ENCODE measurements at regions not wholly inside any gene's neighbourhood (a gene's known extent, or its start where the extent isn't known, plus 50 kb on each side); places are given as distances from the start of the nearest gene placed in this dataset.

GRCh38 chr13:105817498-105817897, 718.0 kb downstream of the EFNB2 start:
- H3K27me3 Mint-ChIP-seq (ENCODE audit: insufficient read depth) = peaks cover 2% of the 10 kb centered on the region
- H3K9me3 Mint-ChIP-seq = no peaks in the 10 kb centered on the region; the same call in 1 of the 2 replicates
- H3K4me1 Mint-ChIP-seq (ENCODE audit: low read depth) = no peaks in the 10 kb centered on the region
- H3K4me3 Mint-ChIP-seq = no peak overlapping the region
- H3K27ac Mint-ChIP-seq = no peak overlapping the region
- H3K36me3 Mint-ChIP-seq (ENCODE audit: low read depth) = no peaks in the 10 kb centered on the region
- no peak for TF ChIP-seq CTCF (IDR thresholded peaks at IDR 0.05)
- DNase-seq = no peak

- H3K27ac Mint-ChIP-seq = no peak overlapping the region
- no peak overlapping the region for H3K4me3 Mint-ChIP-seq
- DNase-seq = no peak
- no peaks in the 10 kb centered on the region for H3K9me3 Mint-ChIP-seq
- TF ChIP-seq CTCF (IDR thresholded peaks at IDR 0.05) = no peak
- H3K27me3 Mint-ChIP-seq (ENCODE audit: insufficient read depth) = peaks cover 2% of the 10 kb centered on the region
- no peaks in the 10 kb centered on the region for H3K36me3 Mint-ChIP-seq (ENCODE audit: low read depth)
- no peaks in the 10 kb centered on the region for H3K4me1 Mint-ChIP-seq (ENCODE audit: low read depth)
Measured at GRCh38 chr13:105816994-105817393, 718.5 kb downstream of the EFNB2 start.

- no peaks in the 10 kb centered on the region for H3K36me3 Mint-ChIP-seq (ENCODE audit: low read depth)
- H3K4me3 Mint-ChIP-seq = no peak overlapping the region
- H3K27ac Mint-ChIP-seq = no peak overlapping the region
- no peaks in the 10 kb centered on the region for H3K9me3 Mint-ChIP-seq
- DNase-seq = no peak
- H3K27me3 Mint-ChIP-seq (ENCODE audit: insufficient read depth) = peaks cover 2% of the 10 kb centered on the region
- no peak for TF ChIP-seq CTCF (IDR thresholded peaks at IDR 0.05)
- no peaks in the 10 kb centered on the region for H3K4me1 Mint-ChIP-seq (ENCODE audit: low read depth)
Measured at GRCh38 chr13:105814902-105815250, 720.6 kb downstream of the EFNB2 start.

- H3K27ac Mint-ChIP-seq = no peak overlapping the region
- H3K27me3 Mint-ChIP-seq (ENCODE audit: insufficient read depth) = peaks cover 2% of the 10 kb centered on the region
- no peaks in the 10 kb centered on the region for H3K36me3 Mint-ChIP-seq (ENCODE audit: low read depth)
- H3K4me1 Mint-ChIP-seq (ENCODE audit: low read depth) = no peaks in the 10 kb centered on the region
- no peaks in the 10 kb centered on the region for H3K9me3 Mint-ChIP-seq
- DNase-seq = no peak
- H3K4me3 Mint-ChIP-seq = no peak overlapping the region
- TF ChIP-seq CTCF (IDR thresholded peaks at IDR 0.05) = no peak
Measured at GRCh38 chr13:105814219-105814901, 721.1 kb downstream of the EFNB2 start.

- no peak overlapping the region for H3K4me3 Mint-ChIP-seq
Measured at GRCh38 chr13:105806628-105806920, 728.9 kb downstream of the EFNB2 start.

More at GRCh38 chr13:105806628-105806920, 728.9 kb downstream of the EFNB2 start:
- peaks cover 1% of the 10 kb centered on the region; the same call in 1 of the 2 replicates for H3K27me3 Mint-ChIP-seq (ENCODE audit: insufficient read depth)
- no peaks in the 10 kb centered on the region for H3K36me3 Mint-ChIP-seq (ENCODE audit: low read depth)
- H3K4me1 Mint-ChIP-seq (ENCODE audit: low read depth) = no peaks in the 10 kb centered on the region
- no peak overlapping the region for H3K27ac Mint-ChIP-seq
- DNase-seq = no peak
- peaks cover 9% of the 10 kb centered on the region; the same call in 1 of the 2 replicates for H3K9me3 Mint-ChIP-seq
- no peak for TF ChIP-seq CTCF (IDR thresholded peaks at IDR 0.05)
